ENCODE measurements at regions not wholly inside any gene's neighbourhood (a gene's known extent, or its start where the extent isn't known, plus 50 kb on each side); places are given as distances from the start of the nearest gene placed in this dataset.
A peak's percentile ranks its signal among the peaks of the same experiment; 100 is the strongest.
"Not testable (repeated sequence)": the region's sequence is repeated elsewhere in the genome, so short reads cannot be mapped to it uniquely, and the experiment has no call there.

- no peak for DNase-seq
Observed at GRCh38 chr6:27854421-27854820, 57.8 kb downstream of the OR2B2 start.

GRCh38 chr6:27851440-27851839 lies 60.8 kb downstream of the OR2B2 start:
- no peak for DNase-seq

- DNase-seq, result not testable (repeated sequence)
Observed at GRCh38 chr6:27849001-27849400, 63.2 kb downstream of the OR2B2 start.

GRCh38 chr6:27847706-27848105 lies 64.5 kb downstream of the OR2B2 start:
- no peak for DNase-seq

- no peak for DNase-seq
Observed at GRCh38 chr6:27840572-27840971, 71.6 kb downstream of the OR2B2 start.

- DNase-seq, result peak; percentile 37
Observed at GRCh38 chr6:27839626-27840475, 72.3 kb downstream of the OR2B2 start.

GRCh38 chr6:27838945-27839625 lies 73.1 kb downstream of the OR2B2 start:
- no peak for DNase-seq

- peak; percentile 99 for DNase-seq
Observed at GRCh38 chr6:27838058-27838944, 73.9 kb downstream of the OR2B2 start.

GRCh38 chr6:27837625-27838057 lies 74.6 kb downstream of the OR2B2 start:
- DNase-seq, result no peak

- DNase-seq, result peak; percentile 60
Observed at GRCh38 chr6:27836783-27837624, 75.2 kb downstream of the OR2B2 start.

- DNase-seq, result no peak
Observed at GRCh38 chr6:27836141-27836782, 75.9 kb downstream of the OR2B2 start.

GRCh38 chr6:27834879-27835549 lies 77.2 kb downstream of the OR2B2 start:
- DNase-seq, result no peak

GRCh38 chr6:27834384-27834783 lies 77.8 kb downstream of the OR2B2 start:
- no peak for DNase-seq

- DNase-seq, result peak; percentile 59
Observed at GRCh38 chr6:27831434-27832081, 80.6 kb downstream of the OR2B2 start.

- DNase-seq, result peak; percentile 66
Observed at GRCh38 chr6:27830600-27831433, 81.4 kb downstream of the OR2B2 start.

GRCh38 chr6:27830212-27830599 lies 82.0 kb downstream of the OR2B2 start:
- no peak for DNase-seq

- DNase-seq, result no peak
Observed at GRCh38 chr6:27829453-27830211, 82.6 kb downstream of the OR2B2 start.

GRCh38 chr6:27827477-27827876 lies 84.7 kb downstream of the OR2B2 start:
- not testable (repeated sequence) for DNase-seq

GRCh38 chr6:27826612-27826985 lies 85.6 kb downstream of the OR2B2 start:
- not testable (repeated sequence) for DNase-seq
